ENCODE measurements at regions not wholly inside any gene's neighbourhood (a gene's known extent, or its start where the extent isn't known, plus 50 kb on each side); places are given as distances from the start of the nearest gene placed in this dataset.
"Not testable (repeated sequence)": the region's sequence is repeated elsewhere in the genome, so short reads cannot be mapped to it uniquely, and the experiment has no call there.

GRCh38 chr1:95668165-95668564 is 434.2 kb downstream of the RWDD3 start:
- H3K9ac ChIP-seq (ENCODE audit: low read depth in 1 of 2, low read length in 2 of 2), result no peak overlapping the region
- no peaks in the 10 kb centered on the region for H3K27me3 ChIP-seq (ENCODE audit: control insufficient read depth in 4 of 4, insufficient read depth in 4 of 4, low read length in 3 of 4)
- H3K4me3 ChIP-seq (ENCODE audit: low read depth in 1 of 3, low read length in 3 of 3), result no peak overlapping the region
- no peak for DNase-seq (ENCODE audit: low spot score)
- no peak for TF ChIP-seq FOXA1 (IDR thresholded peaks at IDR 0.05)
- TF ChIP-seq REST (IDR thresholded peaks at IDR 0.05), result no peak
- no peak for TF ChIP-seq RAD21 (IDR thresholded peaks at IDR 0.05)
- no peak for TF ChIP-seq HNF4G (IDR thresholded peaks at IDR 0.05)
- no peak for TF ChIP-seq FOXA2 (IDR thresholded peaks at IDR 0.05)
- TF ChIP-seq ATF3 (IDR thresholded peaks at IDR 0.05), result no peak
- no peak for TF ChIP-seq GABPA (IDR thresholded peaks at IDR 0.05 in 1 of 2, conservative IDR thresholded peaks at IDR 0.05 in 1 of 2)
- no peak for TF ChIP-seq RXRA (IDR thresholded peaks at IDR 0.05)
- no peak for TF ChIP-seq HNF4A (conservative IDR thresholded peaks at IDR 0.05)
- no peak for TF ChIP-seq ZBTB33 (IDR thresholded peaks at IDR 0.05)
- no peak for TF ChIP-seq CTCF (IDR thresholded peaks at IDR 0.05; ENCODE audit: low read depth, low read length, missing input control)
- no peak for TF ChIP-seq TAF1 (conservative IDR thresholded peaks at IDR 0.05)
- TF ChIP-seq MAX (IDR thresholded peaks at IDR 0.05), result no peak
- TF ChIP-seq YY1 (IDR thresholded peaks at IDR 0.05), result no peak
- H3K27ac ChIP-seq (ENCODE audit: low read depth in 1 of 2, low read length in 2 of 2), result no peak overlapping the region
- no peaks in the 10 kb centered on the region for H3K4me1 ChIP-seq (ENCODE audit: control insufficient read depth in 4 of 4, insufficient read depth in 4 of 4, low read length in 3 of 4)
- H3K9me3 ChIP-seq (ENCODE audit: control insufficient read depth in 4 of 4, low read length in 3 of 4), result peaks cover 0 to 4% (median 2%) of the 10 kb centered on the region in 4 donors
- H3K36me3 ChIP-seq (ENCODE audit: control insufficient read depth in 4 of 4, insufficient read depth in 3 of 4, low read depth in 1 of 4, low read length in 3 of 4), result no peaks in the 10 kb centered on the region
- WGBS, result 84% methylated on average over 3 of the region's 3 CpGs

- not testable (repeated sequence) for DNase-seq (ENCODE audit: low spot score); H3K4me3 ChIP-seq (ENCODE audit: low read depth in 1 of 3, low read length in 3 of 3); H3K9me3 ChIP-seq (ENCODE audit: control insufficient read depth in 4 of 4, low read length in 3 of 4); H3K27me3 ChIP-seq (ENCODE audit: control insufficient read depth in 4 of 4, insufficient read depth in 4 of 4, low read length in 3 of 4); H3K27ac ChIP-seq (ENCODE audit: low read depth in 1 of 2, low read length in 2 of 2); H3K36me3 ChIP-seq (ENCODE audit: control insufficient read depth in 4 of 4, insufficient read depth in 3 of 4, low read depth in 1 of 4, low read length in 3 of 4); H3K4me1 ChIP-seq (ENCODE audit: control insufficient read depth in 4 of 4, insufficient read depth in 4 of 4, low read length in 3 of 4); H3K9ac ChIP-seq (ENCODE audit: low read depth in 1 of 2, low read length in 2 of 2)
- WGBS, result 95% methylated on average over 29 of the region's 29 CpGs
Measured at GRCh38 chr1:95669638-95670037, 435.6 kb downstream of the RWDD3 start.

Data from liver (tissue), 8 donors.